ENCODE measurements at regions not wholly inside any gene's neighbourhood (a gene's known extent, or its start where the extent isn't known, plus 50 kb on each side); places are given as distances from the start of the nearest gene placed in this dataset.

GRCh38 chr12:126889501-126889900 is 1377.5 kb upstream of the TMEM132C start:
- DNase-seq (ENCODE audit: low spot score) (no peak), ATAC-seq (no peak)
- no peaks in the 10 kb centered on the region for H3K4me1 Mint-ChIP-seq
- peaks cover 32% of the 10 kb centered on the region; the same call in 2 of the 3 replicates for H3K36me3 Mint-ChIP-seq (ENCODE audit: low read depth)
- no peak overlapping the region for H3K4me2 ChIP-seq
- no peaks in the 10 kb centered on the region for H3F3A ChIP-seq (replicated peaks; ENCODE audit: low read depth)
- H3K4me3 Mint-ChIP-seq, result no peak overlapping the region
- H3K4me1 ChIP-seq (ENCODE audit: insufficient read depth), result 0 out of 2 replicates have a peak, but pooled peaks cover 3% of the 10 kb centered on the region
- H3K9me2 ChIP-seq (ENCODE audit: insufficient read depth), result no peaks in the 10 kb centered on the region
- TF ChIP-seq NANOG (IDR thresholded peaks at IDR 0.05; ENCODE audit: borderline replicate concordance), result no peak
- no peak for TF ChIP-seq ZNF114 (CRISPR knock-in tag; IDR thresholded peaks at IDR 0.05)
- TF ChIP-seq JUNB (IDR thresholded peaks at IDR 0.05; ENCODE audit: unreplicated experiment), result no peak
- TF ChIP-seq ZNF462 (CRISPR knock-in tag; IDR thresholded peaks at IDR 0.05), result no peak
- TF ChIP-seq POLR2AphosphoS5 (IDR thresholded peaks at IDR 0.05; ENCODE audit: low read depth), result no peak
- no peak for TF ChIP-seq ZNF331 (CRISPR knock-in tag; IDR thresholded peaks at IDR 0.05; ENCODE audit: low read depth)
- no peak for TF ChIP-seq EZH2 (IDR thresholded peaks at IDR 0.05; ENCODE audit: low read depth, unreplicated experiment)
- TF ChIP-seq STAT1 (IDR thresholded peaks at IDR 0.05; ENCODE audit: unreplicated experiment), result no peak
- TF ChIP-seq REST (IDR thresholded peaks at IDR 0.05; ENCODE audit: unreplicated experiment), result no peak
- TF ChIP-seq ETS1 (IDR thresholded peaks at IDR 0.05), result no peak
- TF ChIP-seq CREB1 (CRISPR knock-in tag; IDR thresholded peaks at IDR 0.05; ENCODE audit: low read depth), result no peak
- TF ChIP-seq EZH2phosphoT487 (IDR thresholded peaks at IDR 0.05; ENCODE audit: unreplicated experiment), result no peak
- TF ChIP-seq CTCF (conservative IDR thresholded peaks at IDR 0.05; ENCODE audit: low read depth in 2 of 2), result no peak
- H3K4me3 ChIP-seq, result no peak overlapping the region
- H3K9me3 Mint-ChIP-seq, result peaks cover 97% of the 10 kb centered on the region
- no peaks in the 10 kb centered on the region for H3K27me3 Mint-ChIP-seq (ENCODE audit: insufficient read depth, low read depth, poor library complexity)
- H3K27ac Mint-ChIP-seq, result no peak overlapping the region
- no peaks in the 10 kb centered on the region for H3K79me2 ChIP-seq (replicated peaks; ENCODE audit: insufficient read depth)
- H3K36me3 ChIP-seq (ENCODE audit: insufficient read depth), result no peaks in the 10 kb centered on the region
- H3K27ac ChIP-seq (ENCODE audit: low read depth), result no peak overlapping the region
- no peaks in the 10 kb centered on the region for H4K20me1 ChIP-seq (replicated peaks; ENCODE audit: insufficient read depth)
- H3K27me3 ChIP-seq (ENCODE audit: insufficient read depth), result no peaks in the 10 kb centered on the region
- no peak overlapping the region for H2AFZ ChIP-seq
